ENCODE measurements at regions not wholly inside any gene's neighbourhood (a gene's known extent, or its start where the extent isn't known, plus 50 kb on each side); places are given as distances from the start of the nearest gene placed in this dataset.
"Not testable (repeated sequence)": the region's sequence is repeated elsewhere in the genome, so short reads cannot be mapped to it uniquely, and the experiment has no call there.

- no peak for DNase-seq (ENCODE audit: low spot score)
Measured at GRCh38 chr6:78505178-78505577, 362.2 kb upstream of the IRAK1BP1 start.

GRCh38 chr6:78511009-78511408, 356.3 kb upstream of the IRAK1BP1 start:
- no peak for DNase-seq (ENCODE audit: low spot score)

GRCh38 chr6:78513856-78514255, 353.5 kb upstream of the IRAK1BP1 start:
- DNase-seq (ENCODE audit: low spot score): peak; percentile 49

- DNase-seq (ENCODE audit: low spot score): no peak
Measured at GRCh38 chr6:78515271-78515670, 352.1 kb upstream of the IRAK1BP1 start.

- DNase-seq (ENCODE audit: low spot score): no peak
Measured at GRCh38 chr6:78517399-78517798, 350.0 kb upstream of the IRAK1BP1 start.

- DNase-seq (ENCODE audit: low spot score): no peak
Measured at GRCh38 chr6:78523622-78524021, 343.7 kb upstream of the IRAK1BP1 start.

- DNase-seq (ENCODE audit: low spot score): no peak
Measured at GRCh38 chr6:78525976-78526375, 341.4 kb upstream of the IRAK1BP1 start.

- no peak for DNase-seq (ENCODE audit: low spot score)
Measured at GRCh38 chr6:78526432-78526831, 340.9 kb upstream of the IRAK1BP1 start.

GRCh38 chr6:78528926-78529325, 338.4 kb upstream of the IRAK1BP1 start:
- DNase-seq (ENCODE audit: low spot score): no peak

GRCh38 chr6:78530208-78530607, 337.1 kb upstream of the IRAK1BP1 start:
- DNase-seq (ENCODE audit: low spot score): peak; percentile 25

GRCh38 chr6:78533426-78533825, 333.9 kb upstream of the IRAK1BP1 start:
- no peak for DNase-seq (ENCODE audit: low spot score)

- DNase-seq (ENCODE audit: low spot score): no peak
Measured at GRCh38 chr6:78533876-78534275, 333.5 kb upstream of the IRAK1BP1 start.

- no peak for DNase-seq (ENCODE audit: low spot score)
Measured at GRCh38 chr6:78538002-78538401, 329.3 kb upstream of the IRAK1BP1 start.

GRCh38 chr6:78547636-78548035, 319.7 kb upstream of the IRAK1BP1 start:
- not testable (repeated sequence) for DNase-seq (ENCODE audit: low spot score)

GRCh38 chr6:78551361-78551760, 316.0 kb upstream of the IRAK1BP1 start:
- no peak for DNase-seq (ENCODE audit: low spot score)

- DNase-seq (ENCODE audit: low spot score): no peak
Measured at GRCh38 chr6:78552435-78552834, 314.9 kb upstream of the IRAK1BP1 start.

GRCh38 chr6:78554341-78554740, 313.0 kb upstream of the IRAK1BP1 start:
- no peak for DNase-seq (ENCODE audit: low spot score)

- DNase-seq (ENCODE audit: low spot score): no peak
Measured at GRCh38 chr6:78559056-78559455, 308.3 kb upstream of the IRAK1BP1 start.

- DNase-seq (ENCODE audit: low spot score): no peak
Measured at GRCh38 chr6:78561015-78561414, 306.3 kb upstream of the IRAK1BP1 start.

- DNase-seq (ENCODE audit: low spot score): no peak
Measured at GRCh38 chr6:78565997-78566396, 301.4 kb upstream of the IRAK1BP1 start.

GRCh38 chr6:78570044-78570443, 297.3 kb upstream of the IRAK1BP1 start:
- peak; percentile 23 for DNase-seq (ENCODE audit: low spot score)

- DNase-seq (ENCODE audit: low spot score): no peak
Measured at GRCh38 chr6:78577585-78577984, 289.8 kb upstream of the IRAK1BP1 start.

GRCh38 chr6:78578430-78578829, 288.9 kb upstream of the IRAK1BP1 start:
- DNase-seq (ENCODE audit: low spot score): no peak

- no peak for DNase-seq (ENCODE audit: low spot score)
Measured at GRCh38 chr6:78580923-78581322, 286.4 kb upstream of the IRAK1BP1 start.

GRCh38 chr6:78583079-78583478, 284.3 kb upstream of the IRAK1BP1 start:
- no peak for DNase-seq (ENCODE audit: low spot score)

Measured in iPS-NIHi11 (cell line).